H9 (cell line): ENCODE measurements at regions not wholly inside any gene's neighbourhood (a gene's known extent, or its start where the extent isn't known, plus 50 kb on each side); places are given as distances from the start of the nearest gene placed in this dataset.

Source experiments
- DNase-seq: peaks from one replicate; pipeline ENCODE4 v3.0.0-alpha.2; 2017
- H2AFZ ChIP-seq: one replicate; pipeline ENCODE4 v1.6.1; 2013; ENCODE audit warnings: mild to moderate bottlenecking, low read length, control low read depth, moderate library complexity
- H2AK5ac ChIP-seq: 2 replicates; pipeline ENCODE4 v1.6.1; 2013; ENCODE audit warnings: low read length, control low read depth, mixed read lengths; ENCODE audit not compliant: insufficient read length
- H2BK120ac ChIP-seq: one replicate; pipeline ENCODE4 v1.6.1; 2013; ENCODE audit warnings: low read depth, mild to moderate bottlenecking, low read length, control low read depth, inconsistent platforms; ENCODE audit not compliant: poor library complexity, severe bottlenecking
- H2BK12ac ChIP-seq: 2 replicates; pipeline ENCODE4 v1.6.1; 2013; ENCODE audit warnings: low read length, control low read depth, mixed read lengths, low read depth; ENCODE audit not compliant: insufficient read length
- H2BK15ac ChIP-seq: 2 replicates; pipeline ENCODE4 v1.6.1; 2013; ENCODE audit warnings: low read depth, low read length, control low read depth
- H2BK20ac ChIP-seq: one replicate; pipeline ENCODE4 v1.6.1; 2013; ENCODE audit warnings: low read depth, mild to moderate bottlenecking, low read length, control low read depth, inconsistent platforms; ENCODE audit not compliant: poor library complexity, severe bottlenecking
- H2BK5ac ChIP-seq: 2 replicates; pipeline ENCODE4 v1.6.1; 2013; ENCODE audit warnings: low read length, control low read depth, mixed read lengths; ENCODE audit not compliant: insufficient read length
- H3K14ac ChIP-seq: 2 replicates; pipeline ENCODE4 v1.6.1; 2013; ENCODE audit warnings: low read length, control low read depth; ENCODE audit not compliant: insufficient read depth
- H3K18ac ChIP-seq: 2 replicates; pipeline ENCODE4 v1.6.1; 2013; ENCODE audit warnings: low read depth, mild to moderate bottlenecking, mixed read lengths, low read length, control low read depth; ENCODE audit not compliant: insufficient read length
- H3K23ac ChIP-seq: 2 replicates; pipeline ENCODE4 v1.6.1; 2013; ENCODE audit warnings: low read length, control low read depth, mixed read lengths, low read depth; ENCODE audit not compliant: insufficient read length
- H3K23me2 ChIP-seq: 2 replicates; pipeline ENCODE4 v1.6.1; 2013; ENCODE audit warnings: low read depth, mild to moderate bottlenecking, mixed read lengths, low read length, control low read depth; ENCODE audit not compliant: insufficient read length, poor library complexity, severe bottlenecking
- H3K27ac ChIP-seq: 2 replicates; pipeline ENCODE4 v1.5.1; 2013; ENCODE audit warnings: low read length, control low read depth, mixed read lengths, low read depth; ENCODE audit not compliant: insufficient read length
- H3K27me3 ChIP-seq: 2 replicates; pipeline ENCODE4 v1.6.1; 2013; ENCODE audit warnings: low read length, control low read depth, inconsistent platforms; ENCODE audit not compliant: insufficient read depth
- H3K4ac ChIP-seq: 2 replicates; pipeline ENCODE4 v1.6.1; 2013; ENCODE audit warnings: low read depth, mild to moderate bottlenecking, control low read depth, inconsistent platforms, low read length, moderate library complexity
- H3K4me1 ChIP-seq: 2 replicates; pipeline ENCODE4 v1.6.1; 2013; ENCODE audit warnings: low read length, control low read depth, inconsistent platforms; ENCODE audit not compliant: insufficient read depth
- H3K4me2 ChIP-seq: 2 replicates; pipeline ENCODE4 v1.6.1; 2013; ENCODE audit warnings: low read length, control low read depth, mixed read lengths; ENCODE audit not compliant: insufficient read length, insufficient read depth
- H3K56ac ChIP-seq: 2 replicates; pipeline ENCODE4 v1.6.1; 2013; ENCODE audit warnings: low read depth, mild to moderate bottlenecking, mixed read lengths, low read length, control low read depth; ENCODE audit not compliant: insufficient read length
- H3K79me1 ChIP-seq: 2 replicates; pipeline ENCODE4 v1.6.1; 2013; ENCODE audit warnings: low read depth, mild to moderate bottlenecking, moderate library complexity, low read length, control low read depth, inconsistent platforms; ENCODE audit not compliant: insufficient read depth, poor library complexity, severe bottlenecking
- H3K79me2 ChIP-seq: 2 replicates; pipeline ENCODE4 v1.6.1; 2013; ENCODE audit warnings: low read length, control low read depth, inconsistent platforms; ENCODE audit not compliant: insufficient read depth
- H3K9ac ChIP-seq: 2 replicates; pipeline ENCODE4 v1.6.1; 2013; ENCODE audit warnings: low read length, control low read depth, mixed read lengths; ENCODE audit not compliant: insufficient read length; ENCODE audit errors: extremely low read depth
- H3K9me3 ChIP-seq: one replicate; pipeline ENCODE4 v1.6.1; 2013; ENCODE audit warnings: low read depth, low read length, inconsistent platforms; ENCODE audit not compliant: control insufficient read depth
- H3T11ph ChIP-seq: one replicate; pipeline ENCODE4 v1.6.1; 2013; ENCODE audit warnings: mild to moderate bottlenecking, low read length, control low read depth, inconsistent platforms
- H4K20me1 ChIP-seq: one replicate; pipeline ENCODE4 v1.6.1; 2013; ENCODE audit not compliant: control insufficient read depth, insufficient read length, insufficient read depth
- H4K5ac ChIP-seq: 2 replicates; pipeline ENCODE4 v1.6.1; 2013; ENCODE audit warnings: low read depth, mild to moderate bottlenecking, mixed read lengths, low read length, control low read depth; ENCODE audit not compliant: insufficient read length
- H4K8ac ChIP-seq: replicated peaks from 2 replicates; pipeline ENCODE4 v1.6.1; 2013; ENCODE audit warnings: low read length, control low read depth, mixed read lengths, low read depth; ENCODE audit not compliant: insufficient read length
- H4K91ac ChIP-seq: 2 replicates; pipeline ENCODE4 v1.6.1; 2013; ENCODE audit warnings: low read depth, mild to moderate bottlenecking, moderate library complexity, mixed read lengths, low read length, control low read depth; ENCODE audit not compliant: insufficient read length
- H3K27ac Mint-ChIP-seq, 3 experiments: 2 replicates in 2 of 3; 3 replicates in 1 of 3; pipeline ENCODE4 v1.8.0; 2020 to 2021; ENCODE audit warnings: mixed read lengths in 3 of 3, mild to moderate bottlenecking in 1 of 3, moderate library complexity in 1 of 3
- H3K27me3 Mint-ChIP-seq: 2 replicates; pipeline ENCODE4 v1.8.0; 2021; ENCODE audit warnings: low read depth, mild to moderate bottlenecking, moderate library complexity, mixed read lengths
- H3K36me3 Mint-ChIP-seq, 3 experiments: 2 replicates in 2 of 3; 3 replicates in 1 of 3; pipeline ENCODE4 v1.8.0; 2020 to 2021; ENCODE audit warnings: low read depth in 3 of 3, mixed read lengths in 3 of 3; ENCODE audit not compliant: insufficient read depth in 1 of 3
- H3K4me1 Mint-ChIP-seq, 2 experiments: 2 replicates each; pipeline ENCODE4 v1.8.0; 2020; ENCODE audit warnings: mixed read lengths in 2 of 2
- H3K4me3 Mint-ChIP-seq, 2 experiments: 2 replicates in 1 of 2; 3 replicates in 1 of 2; pipeline ENCODE4 v1.8.0; 2020 to 2021; ENCODE audit warnings: mild to moderate bottlenecking in 2 of 2, mixed read lengths in 2 of 2, moderate library complexity in 1 of 2
- H3K9me3 Mint-ChIP-seq, 2 experiments: 2 replicates in 1 of 2; 3 replicates in 1 of 2; pipeline ENCODE4 v1.8.0; 2020; ENCODE audit warnings: mild to moderate bottlenecking in 2 of 2, mixed read lengths in 2 of 2, moderate library complexity in 1 of 2
- CTCF ChIP-seq: fragments of 200-600 bp; sonication (generic); conservative IDR thresholded peaks from 3 replicates; pipeline ENCODE4 v1.8.0; 2021; ENCODE audit warnings: antibody characterized with exemption, mild to moderate bottlenecking
- WGBS: extraction: QIAGEN DNeasy Blood & Tissue Kit; methylation state at CpG from one replicate; pipeline ENCODE4 v1.1.7; 2013; ENCODE audit warnings: missing lambda C conversion rate, low lambda C conversion rate, mixed read lengths; ENCODE audit not compliant: insufficient read length; ENCODE audit errors: extremely low coverage; 5-methylcytosine and 5-hydroxymethylcytosine counted together

GRCh38 chr18:39366656-39367055 is 1801.1 kb upstream of the CELF4 start:
- WGBS, result no CpG with 5 or more reads among the region's 1 CpG
- no peak overlapping the region for H2BK120ac ChIP-seq

More at GRCh38 chr18:39366656-39367055, 1801.1 kb upstream of the CELF4 start:
- H3K27ac ChIP-seq, result no peak overlapping the region
- H3K23ac ChIP-seq, result no peak overlapping the region
- no peak overlapping the region for H4K91ac ChIP-seq
- H3K56ac ChIP-seq, result no peak overlapping the region
- H3K18ac ChIP-seq, result no peak overlapping the region
- no peak overlapping the region for H4K8ac ChIP-seq
- H2AK5ac ChIP-seq, result no peak overlapping the region
- H3K14ac ChIP-seq, result no peak overlapping the region
- H2BK20ac ChIP-seq, result no peak overlapping the region
- H3K4me1 Mint-ChIP-seq, result peaks cover 5% of the 10 kb centered on the region in 2 experiments; a peak in 2 of 4 replicates
- no peaks in the 10 kb centered on the region for H3K27me3 ChIP-seq
- no peak overlapping the region for H2BK12ac ChIP-seq
- no peaks in the 10 kb centered on the region for H3K27me3 Mint-ChIP-seq
- H3K23me2 ChIP-seq, result no peaks in the 10 kb centered on the region
- H4K20me1 ChIP-seq, result no peaks in the 10 kb centered on the region
- peaks cover 3 to 5% of the 10 kb centered on the region in 2 experiments; a peak in 2 of 5 replicates for H3K9me3 Mint-ChIP-seq
- H2AFZ ChIP-seq, result no peak overlapping the region
- no peak overlapping the region for H3T11ph ChIP-seq
- H3K9ac ChIP-seq, result no peak overlapping the region
- H3K4ac ChIP-seq, result no peak overlapping the region
- peaks cover 0 to 7% (median 0%) of the 10 kb centered on the region in 3 experiments; a peak in 4 of 7 replicates for H3K36me3 Mint-ChIP-seq
- TF ChIP-seq CTCF, result no peak
- H3K4me3 Mint-ChIP-seq, result no peak overlapping the region
- H3K4me1 ChIP-seq, result no peaks in the 10 kb centered on the region
- no peaks in the 10 kb centered on the region for H3K79me2 ChIP-seq
- no peaks in the 10 kb centered on the region for H3K79me1 ChIP-seq
- H3K9me3 ChIP-seq, result no peaks in the 10 kb centered on the region
- no peak overlapping the region for H3K4me2 ChIP-seq
- no peak overlapping the region for H2BK15ac ChIP-seq
- no peak overlapping the region for H4K5ac ChIP-seq
- H3K27ac Mint-ChIP-seq, result no peak overlapping the region
- no peak overlapping the region for H2BK5ac ChIP-seq
- no peak for DNase-seq
